H9 (cell line): ENCODE measurements at regions not wholly inside any gene's neighbourhood (a gene's known extent, or its start where the extent isn't known, plus 50 kb on each side); places are given as distances from the start of the nearest gene placed in this dataset.

Source experiments
- DNase-seq: peaks from one replicate; pipeline ENCODE4 v3.0.0-alpha.2; 2017
- H2AFZ ChIP-seq: one replicate; pipeline ENCODE4 v1.6.1; 2013; ENCODE audit warnings: mild to moderate bottlenecking, low read length, control low read depth, moderate library complexity
- H2AK5ac ChIP-seq: 2 replicates; pipeline ENCODE4 v1.6.1; 2013; ENCODE audit warnings: low read length, control low read depth, mixed read lengths; ENCODE audit not compliant: insufficient read length
- H2BK120ac ChIP-seq: one replicate; pipeline ENCODE4 v1.6.1; 2013; ENCODE audit warnings: low read depth, mild to moderate bottlenecking, low read length, control low read depth, inconsistent platforms; ENCODE audit not compliant: poor library complexity, severe bottlenecking
- H2BK12ac ChIP-seq: 2 replicates; pipeline ENCODE4 v1.6.1; 2013; ENCODE audit warnings: low read length, control low read depth, mixed read lengths, low read depth; ENCODE audit not compliant: insufficient read length
- H2BK15ac ChIP-seq: 2 replicates; pipeline ENCODE4 v1.6.1; 2013; ENCODE audit warnings: low read depth, low read length, control low read depth
- H2BK20ac ChIP-seq: one replicate; pipeline ENCODE4 v1.6.1; 2013; ENCODE audit warnings: low read depth, mild to moderate bottlenecking, low read length, control low read depth, inconsistent platforms; ENCODE audit not compliant: poor library complexity, severe bottlenecking
- H2BK5ac ChIP-seq: 2 replicates; pipeline ENCODE4 v1.6.1; 2013; ENCODE audit warnings: low read length, control low read depth, mixed read lengths; ENCODE audit not compliant: insufficient read length
- H3K14ac ChIP-seq: 2 replicates; pipeline ENCODE4 v1.6.1; 2013; ENCODE audit warnings: low read length, control low read depth; ENCODE audit not compliant: insufficient read depth
- H3K18ac ChIP-seq: 2 replicates; pipeline ENCODE4 v1.6.1; 2013; ENCODE audit warnings: low read depth, mild to moderate bottlenecking, mixed read lengths, low read length, control low read depth; ENCODE audit not compliant: insufficient read length
- H3K23ac ChIP-seq: 2 replicates; pipeline ENCODE4 v1.6.1; 2013; ENCODE audit warnings: low read length, control low read depth, mixed read lengths, low read depth; ENCODE audit not compliant: insufficient read length
- H3K23me2 ChIP-seq: 2 replicates; pipeline ENCODE4 v1.6.1; 2013; ENCODE audit warnings: low read depth, mild to moderate bottlenecking, mixed read lengths, low read length, control low read depth; ENCODE audit not compliant: insufficient read length, poor library complexity, severe bottlenecking
- H3K27ac ChIP-seq: 2 replicates; pipeline ENCODE4 v1.5.1; 2013; ENCODE audit warnings: low read length, control low read depth, mixed read lengths, low read depth; ENCODE audit not compliant: insufficient read length
- H3K27me3 ChIP-seq: 2 replicates; pipeline ENCODE4 v1.6.1; 2013; ENCODE audit warnings: low read length, control low read depth, inconsistent platforms; ENCODE audit not compliant: insufficient read depth
- H3K4ac ChIP-seq: 2 replicates; pipeline ENCODE4 v1.6.1; 2013; ENCODE audit warnings: low read depth, mild to moderate bottlenecking, control low read depth, inconsistent platforms, low read length, moderate library complexity
- H3K4me1 ChIP-seq: 2 replicates; pipeline ENCODE4 v1.6.1; 2013; ENCODE audit warnings: low read length, control low read depth, inconsistent platforms; ENCODE audit not compliant: insufficient read depth
- H3K4me2 ChIP-seq: 2 replicates; pipeline ENCODE4 v1.6.1; 2013; ENCODE audit warnings: low read length, control low read depth, mixed read lengths; ENCODE audit not compliant: insufficient read length, insufficient read depth
- H3K56ac ChIP-seq: 2 replicates; pipeline ENCODE4 v1.6.1; 2013; ENCODE audit warnings: low read depth, mild to moderate bottlenecking, mixed read lengths, low read length, control low read depth; ENCODE audit not compliant: insufficient read length
- H3K79me1 ChIP-seq: 2 replicates; pipeline ENCODE4 v1.6.1; 2013; ENCODE audit warnings: low read depth, mild to moderate bottlenecking, moderate library complexity, low read length, control low read depth, inconsistent platforms; ENCODE audit not compliant: insufficient read depth, poor library complexity, severe bottlenecking
- H3K79me2 ChIP-seq: 2 replicates; pipeline ENCODE4 v1.6.1; 2013; ENCODE audit warnings: low read length, control low read depth, inconsistent platforms; ENCODE audit not compliant: insufficient read depth
- H3K9ac ChIP-seq: 2 replicates; pipeline ENCODE4 v1.6.1; 2013; ENCODE audit warnings: low read length, control low read depth, mixed read lengths; ENCODE audit not compliant: insufficient read length; ENCODE audit errors: extremely low read depth
- H3K9me3 ChIP-seq: one replicate; pipeline ENCODE4 v1.6.1; 2013; ENCODE audit warnings: low read depth, low read length, inconsistent platforms; ENCODE audit not compliant: control insufficient read depth
- H3T11ph ChIP-seq: one replicate; pipeline ENCODE4 v1.6.1; 2013; ENCODE audit warnings: mild to moderate bottlenecking, low read length, control low read depth, inconsistent platforms
- H4K20me1 ChIP-seq: one replicate; pipeline ENCODE4 v1.6.1; 2013; ENCODE audit not compliant: control insufficient read depth, insufficient read length, insufficient read depth
- H4K5ac ChIP-seq: 2 replicates; pipeline ENCODE4 v1.6.1; 2013; ENCODE audit warnings: low read depth, mild to moderate bottlenecking, mixed read lengths, low read length, control low read depth; ENCODE audit not compliant: insufficient read length
- H4K8ac ChIP-seq: replicated peaks from 2 replicates; pipeline ENCODE4 v1.6.1; 2013; ENCODE audit warnings: low read length, control low read depth, mixed read lengths, low read depth; ENCODE audit not compliant: insufficient read length
- H4K91ac ChIP-seq: 2 replicates; pipeline ENCODE4 v1.6.1; 2013; ENCODE audit warnings: low read depth, mild to moderate bottlenecking, moderate library complexity, mixed read lengths, low read length, control low read depth; ENCODE audit not compliant: insufficient read length
- H3K27ac Mint-ChIP-seq, 3 experiments: 2 replicates in 2 of 3; 3 replicates in 1 of 3; pipeline ENCODE4 v1.8.0; 2020 to 2021; ENCODE audit warnings: mixed read lengths in 3 of 3, mild to moderate bottlenecking in 1 of 3, moderate library complexity in 1 of 3
- H3K27me3 Mint-ChIP-seq: 2 replicates; pipeline ENCODE4 v1.8.0; 2021; ENCODE audit warnings: low read depth, mild to moderate bottlenecking, moderate library complexity, mixed read lengths
- H3K36me3 Mint-ChIP-seq, 3 experiments: 2 replicates in 2 of 3; 3 replicates in 1 of 3; pipeline ENCODE4 v1.8.0; 2020 to 2021; ENCODE audit warnings: low read depth in 3 of 3, mixed read lengths in 3 of 3; ENCODE audit not compliant: insufficient read depth in 1 of 3
- H3K4me1 Mint-ChIP-seq, 2 experiments: 2 replicates each; pipeline ENCODE4 v1.8.0; 2020; ENCODE audit warnings: mixed read lengths in 2 of 2
- H3K4me3 Mint-ChIP-seq, 2 experiments: 2 replicates in 1 of 2; 3 replicates in 1 of 2; pipeline ENCODE4 v1.8.0; 2020 to 2021; ENCODE audit warnings: mild to moderate bottlenecking in 2 of 2, mixed read lengths in 2 of 2, moderate library complexity in 1 of 2
- H3K9me3 Mint-ChIP-seq, 2 experiments: 2 replicates in 1 of 2; 3 replicates in 1 of 2; pipeline ENCODE4 v1.8.0; 2020; ENCODE audit warnings: mild to moderate bottlenecking in 2 of 2, mixed read lengths in 2 of 2, moderate library complexity in 1 of 2
- CTCF ChIP-seq: fragments of 200-600 bp; sonication (generic); conservative IDR thresholded peaks from 3 replicates; pipeline ENCODE4 v1.8.0; 2021; ENCODE audit warnings: antibody characterized with exemption, mild to moderate bottlenecking
- WGBS: extraction: QIAGEN DNeasy Blood & Tissue Kit; methylation state at CpG from one replicate; pipeline ENCODE4 v1.1.7; 2013; ENCODE audit warnings: missing lambda C conversion rate, low lambda C conversion rate, mixed read lengths; ENCODE audit not compliant: insufficient read length; ENCODE audit errors: extremely low coverage; 5-methylcytosine and 5-hydroxymethylcytosine counted together

- peaks cover 3 to 13% of the 10 kb centered on the region in 2 experiments for H3K4me1 Mint-ChIP-seq
- Histone ChIP-seq H2BK120ac (no peak overlapping the region), H3T11ph (no peak overlapping the region), H2BK5ac (no peak overlapping the region), H3K9ac (no peak overlapping the region), H2BK20ac (no peak overlapping the region), H2AK5ac (no peak overlapping the region), H2AFZ (no peak overlapping the region), H3K56ac (no peak overlapping the region), H3K27me3 (no peaks in the 10 kb centered on the region), H3K79me2 (no peaks in the 10 kb centered on the region), H3K4ac (no peak overlapping the region), H4K20me1 (no peaks in the 10 kb centered on the region), H2BK15ac (no peak overlapping the region), H3K4me2 (no peak overlapping the region), H3K4me1 (peaks cover 2% of the 10 kb centered on the region; the same call in 1 of the 2 replicates), H4K5ac (no peak overlapping the region), H3K9me3 (no peaks in the 10 kb centered on the region), H2BK12ac (no peak overlapping the region), H3K79me1 (no peaks in the 10 kb centered on the region), H3K18ac (no peak overlapping the region), H4K91ac (no peak overlapping the region), H3K14ac (no peak overlapping the region), H3K23ac (no peak overlapping the region), H3K23me2 (no peaks in the 10 kb centered on the region), H3K27ac (no peak overlapping the region), H4K8ac (no peak overlapping the region)
- TF ChIP-seq CTCF: no peak
- peaks cover 0 to 10% (median 3%) of the 10 kb centered on the region in 3 experiments; a peak in 3 of 7 replicates for H3K36me3 Mint-ChIP-seq
- H3K4me3 Mint-ChIP-seq: no peak overlapping the region
- no CpG with 5 or more reads among the region's 7 CpGs for WGBS
- peak overlapping the region in 1 of 3 experiments; percentile 60; a peak in 1 of 7 replicates for H3K27ac Mint-ChIP-seq
- peaks cover 9% of the 10 kb centered on the region in 2 experiments; a peak in 4 of 5 replicates for H3K9me3 Mint-ChIP-seq
- no peak for DNase-seq
- H3K27me3 Mint-ChIP-seq: no peaks in the 10 kb centered on the region; the same call in 1 of the 2 replicates
Observed at GRCh38 chr20:41932431-41932830, 314.3 kb upstream of the CHD6 start.
